AG09309 (cell line): ENCODE measurements at regions not wholly inside any gene's neighbourhood (a gene's known extent, or its start where the extent isn't known, plus 50 kb on each side); places are given as distances from the start of the nearest gene placed in this dataset.

Experiments
- DNase-seq: peaks from one replicate; pipeline ENCODE4 v3.0.0-alpha.2; 2010; ENCODE audit warnings: low read depth
- H3K4me3 ChIP-seq: 2 replicates; pipeline ENCODE4 v1.5.1; 2011; ENCODE audit warnings: mild to moderate bottlenecking, low read depth, low read length, moderate library complexity; ENCODE audit not compliant: control insufficient read depth
- TF ChIP-seq, protein P1 (sequence below): IDR thresholded peaks from 2 replicates; pipeline ENCODE4 v1.5.1; 2011; ENCODE audit warnings: mild to moderate bottlenecking, low read depth, low read length, inconsistent platforms; ENCODE audit not compliant: insufficient read depth, control insufficient read depth; ENCODE audit errors: missing control alignments

DNA sequence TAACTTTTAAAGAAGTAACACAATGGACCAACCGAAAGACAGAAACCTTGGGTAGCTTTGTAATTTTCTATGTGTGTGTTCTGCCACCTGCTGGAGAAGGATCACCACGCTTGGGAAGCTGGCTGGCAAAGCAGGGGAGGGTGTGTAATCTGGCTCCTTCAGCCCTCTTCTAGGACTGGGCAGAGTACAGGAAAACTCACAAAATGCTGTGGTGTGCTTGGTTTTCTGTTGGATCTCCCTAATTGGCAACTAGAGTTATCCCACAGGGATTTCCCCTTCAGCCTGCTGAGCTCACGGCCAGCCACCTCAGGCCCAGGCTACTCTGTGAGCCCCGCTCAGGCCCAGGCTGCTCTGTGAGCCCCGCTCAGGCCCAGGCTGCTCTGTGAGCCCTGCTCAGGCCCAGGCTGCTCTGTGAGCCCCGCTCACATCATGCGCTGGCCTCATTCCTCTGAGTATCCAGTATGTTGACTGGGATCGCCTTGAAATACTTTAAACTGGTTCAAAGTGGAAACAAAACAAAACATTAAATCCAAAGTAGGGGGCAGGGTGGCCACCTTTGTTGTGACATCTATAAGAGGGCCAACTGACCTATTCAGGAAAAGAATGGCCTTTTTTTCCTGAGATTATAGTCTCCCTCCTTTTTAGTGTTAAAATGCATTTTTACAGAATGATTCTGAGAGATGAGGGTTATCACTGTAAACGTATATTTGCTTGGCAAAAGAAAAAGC lies 52.0 kb upstream of the RNU6-8 start:
- TF ChIP-seq, protein P1, sequence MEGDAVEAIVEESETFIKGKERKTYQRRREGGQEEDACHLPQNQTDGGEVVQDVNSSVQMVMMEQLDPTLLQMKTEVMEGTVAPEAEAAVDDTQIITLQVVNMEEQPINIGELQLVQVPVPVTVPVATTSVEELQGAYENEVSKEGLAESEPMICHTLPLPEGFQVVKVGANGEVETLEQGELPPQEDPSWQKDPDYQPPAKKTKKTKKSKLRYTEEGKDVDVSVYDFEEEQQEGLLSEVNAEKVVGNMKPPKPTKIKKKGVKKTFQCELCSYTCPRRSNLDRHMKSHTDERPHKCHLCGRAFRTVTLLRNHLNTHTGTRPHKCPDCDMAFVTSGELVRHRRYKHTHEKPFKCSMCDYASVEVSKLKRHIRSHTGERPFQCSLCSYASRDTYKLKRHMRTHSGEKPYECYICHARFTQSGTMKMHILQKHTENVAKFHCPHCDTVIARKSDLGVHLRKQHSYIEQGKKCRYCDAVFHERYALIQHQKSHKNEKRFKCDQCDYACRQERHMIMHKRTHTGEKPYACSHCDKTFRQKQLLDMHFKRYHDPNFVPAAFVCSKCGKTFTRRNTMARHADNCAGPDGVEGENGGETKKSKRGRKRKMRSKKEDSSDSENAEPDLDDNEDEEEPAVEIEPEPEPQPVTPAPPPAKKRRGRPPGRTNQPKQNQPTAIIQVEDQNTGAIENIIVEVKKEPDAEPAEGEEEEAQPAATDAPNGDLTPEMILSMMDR: peak; percentile 83
- DNase-seq: peak; percentile 28
- no peak overlapping the region for H3K4me3 ChIP-seq

GRCh38 chr14:32255789-32256188 lies 52.7 kb upstream of the RNU6-8 start:
- no peak for DNase-seq
- TF ChIP-seq, protein P1: no peak
- H3K4me3 ChIP-seq: no peak overlapping the region

GRCh38 chr14:32256576-32256975 lies 53.5 kb upstream of the RNU6-8 start:
- TF ChIP-seq, protein P1: no peak
- no peak overlapping the region for H3K4me3 ChIP-seq
- no peak for DNase-seq

- H3K4me3 ChIP-seq: no peak overlapping the region
- TF ChIP-seq, protein P1: no peak
- DNase-seq: no peak
Observed at GRCh38 chr14:32258336-32258993, 55.4 kb upstream of the RNU6-8 start.

DNA sequence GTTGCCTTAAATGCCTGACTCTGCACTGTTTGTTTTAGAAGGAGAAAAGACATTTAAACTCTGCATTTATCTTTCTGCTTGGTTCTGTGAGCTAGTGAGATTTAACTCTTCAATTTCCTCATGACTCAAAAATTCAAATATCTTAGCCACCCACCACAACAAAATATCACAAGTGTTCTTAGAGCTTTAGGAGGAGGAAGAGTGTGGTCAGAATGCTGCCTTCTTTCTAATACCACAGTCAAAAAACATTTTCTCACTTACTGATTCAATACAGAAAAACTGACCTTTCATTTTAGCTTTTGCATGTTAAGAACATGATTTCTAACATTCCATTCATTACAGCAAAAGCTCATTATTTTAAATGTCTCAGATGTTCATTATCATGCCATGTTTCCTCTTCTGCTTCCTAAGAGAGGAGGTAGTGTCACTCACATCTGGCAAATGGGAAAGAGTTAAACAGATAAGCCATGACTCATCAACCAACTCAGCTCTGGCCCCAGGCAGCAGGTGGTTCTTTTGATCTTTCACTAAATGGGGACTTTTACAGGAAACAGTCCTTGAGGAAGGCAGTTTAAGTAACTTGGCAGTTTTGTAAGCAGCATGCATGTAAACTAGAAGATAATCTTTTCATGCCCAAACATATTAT lies 56.4 kb upstream of the RNU6-8 start:
- TF ChIP-seq, protein P1: no peak
- no peak overlapping the region for H3K4me3 ChIP-seq
- DNase-seq: peak; percentile 17

GRCh38 chr14:32263939-32264567 lies 61.0 kb upstream of the RNU6-8 start:
- TF ChIP-seq, protein P1: no peak
- no peak for DNase-seq
- H3K4me3 ChIP-seq: no peak overlapping the region
